Limb (tissue), 2 donors: ENCODE measurements at regions not wholly inside any gene's neighbourhood (a gene's known extent, or its start where the extent isn't known, plus 50 kb on each side); places are given as distances from the start of the nearest gene placed in this dataset.

ENCODE experiments used
- DNase-seq, 2 donors: peaks; one replicate each; pipeline ENCODE4 v3.0.0-alpha.2; 2016; ENCODE audit errors: extremely low spot score in 2 of 2

DNA sequence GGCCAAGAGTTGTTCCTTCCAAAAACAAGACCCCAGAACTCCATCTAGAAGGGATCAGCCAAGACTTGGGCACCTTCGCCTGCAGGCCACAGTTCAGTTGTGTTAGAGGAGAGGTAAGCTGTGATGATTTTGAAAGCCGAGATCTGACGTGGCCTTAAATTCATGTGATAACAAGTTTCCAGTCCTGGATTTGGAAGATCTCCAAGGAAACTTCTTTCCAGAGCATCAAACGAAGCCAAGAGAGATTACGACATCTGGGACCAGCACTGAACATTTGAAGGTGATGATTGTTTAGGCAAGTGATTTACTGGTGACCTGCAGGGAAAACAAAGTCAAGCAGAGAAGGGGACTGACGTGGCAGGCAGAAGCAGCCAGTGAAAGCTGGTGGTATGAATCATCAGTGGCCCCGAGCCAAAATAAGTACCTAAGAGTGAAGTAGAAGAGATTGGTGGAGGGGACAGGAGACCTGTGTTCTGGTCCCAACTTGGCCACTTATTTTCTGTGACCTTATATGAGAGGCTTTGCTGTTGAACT is 339.0 kb upstream of the PROK2 start:
- DNase-seq: peak in 1 of 2 donors; percentile 38

DNA sequence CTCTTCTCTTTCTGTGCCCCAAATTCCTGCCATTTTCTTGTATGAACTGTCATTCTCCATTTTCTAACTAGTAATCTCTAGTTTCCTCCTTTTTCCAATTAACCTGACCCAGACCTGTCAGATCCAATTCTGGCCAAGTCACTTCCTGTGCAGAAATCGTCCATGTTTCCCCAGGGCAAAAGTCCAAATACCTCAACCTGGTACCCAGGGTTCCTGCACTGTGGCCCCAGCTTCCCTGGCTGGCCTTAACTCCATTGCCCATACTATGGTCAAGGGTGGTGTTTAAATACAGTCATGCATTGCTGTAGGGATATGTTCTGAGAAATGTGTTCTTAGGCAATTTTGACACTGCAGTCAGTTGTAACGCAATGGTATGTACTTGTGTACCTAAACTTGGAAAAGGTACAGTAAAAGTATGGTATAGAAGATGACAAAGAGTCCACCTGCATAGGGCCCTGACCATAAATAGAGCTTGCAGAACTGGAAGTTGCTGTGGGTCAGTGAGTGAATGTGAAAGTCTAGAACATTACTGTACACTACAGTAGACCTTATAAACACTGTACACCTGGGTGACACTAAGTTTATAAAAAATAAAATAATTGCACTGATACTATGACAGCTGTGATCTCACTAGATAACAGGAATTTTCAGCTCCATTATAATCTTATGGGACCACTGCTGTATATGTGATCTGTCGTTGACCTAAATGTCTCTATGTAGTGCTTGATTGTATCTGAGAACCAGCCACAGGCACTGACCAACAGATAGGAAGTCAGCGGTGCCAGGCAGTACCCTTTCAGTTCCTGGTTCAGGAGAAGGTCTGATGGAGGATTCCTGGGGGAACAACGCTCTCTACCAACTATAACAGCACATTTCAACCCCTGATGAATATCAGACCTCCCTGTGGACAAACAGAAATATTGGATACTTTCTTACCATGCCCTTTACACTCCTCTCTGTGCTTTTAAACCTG is 336.1 kb upstream of the PROK2 start:
- DNase-seq: no peak

DNA sequence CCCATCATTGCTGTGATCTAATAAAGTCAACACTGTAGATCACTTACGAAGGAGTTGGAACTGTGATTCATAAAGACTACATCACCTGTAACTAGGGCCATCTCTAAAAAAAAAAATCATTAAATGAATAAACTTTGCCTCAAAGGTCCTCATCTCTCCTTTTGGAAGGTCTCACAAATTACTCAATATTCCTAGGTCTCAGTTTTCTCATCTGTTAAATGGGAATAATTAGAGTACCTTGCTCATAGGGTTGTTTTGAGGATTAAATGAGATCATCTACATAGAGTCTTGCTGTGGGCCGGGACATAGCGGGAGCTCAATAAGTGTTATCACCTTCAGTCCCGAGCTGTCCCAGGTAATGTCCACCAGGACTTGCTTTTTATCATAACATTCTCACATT is 335.1 kb upstream of the PROK2 start:
- no peak for DNase-seq

DNA sequence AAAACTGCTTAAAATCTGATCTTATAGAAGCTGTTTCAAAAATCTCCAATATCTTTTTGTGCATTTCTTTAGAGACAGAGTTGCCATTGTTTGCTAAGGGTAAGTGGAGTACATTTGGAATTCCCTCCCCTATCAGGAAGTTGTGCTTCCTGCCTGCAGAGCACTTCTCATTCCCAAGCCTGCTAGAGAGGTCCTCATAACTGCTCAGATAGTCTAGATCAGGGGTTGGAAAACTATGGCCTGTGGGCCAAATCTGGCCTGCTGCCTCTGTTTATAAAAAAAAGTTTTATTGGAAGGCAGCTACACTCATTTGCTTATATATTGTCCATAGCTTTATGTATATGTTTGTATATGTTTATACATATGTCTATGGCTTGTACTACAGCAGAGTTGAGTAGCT is 333.7 kb upstream of the PROK2 start:
- DNase-seq: no peak

DNA sequence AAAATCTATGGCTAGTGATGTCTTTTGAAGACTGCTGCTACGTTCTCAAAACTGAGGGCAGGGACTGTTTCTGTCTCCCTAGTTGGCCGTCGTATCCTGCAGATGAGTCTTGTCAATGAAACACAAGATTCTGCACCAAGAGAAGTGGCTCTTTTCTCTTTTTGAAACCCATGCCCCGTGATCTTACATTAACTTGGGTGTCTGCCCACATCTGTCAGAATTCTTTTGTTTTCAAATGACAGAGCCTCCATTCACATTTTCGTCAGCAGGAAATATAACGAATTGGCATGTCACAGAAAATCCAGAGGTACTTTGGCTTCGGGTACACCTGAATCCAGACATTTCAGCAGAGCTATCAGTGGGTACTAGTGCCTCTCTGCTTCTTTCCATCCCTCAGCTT is 331.3 kb upstream of the PROK2 start:
- DNase-seq: no peak

DNA sequence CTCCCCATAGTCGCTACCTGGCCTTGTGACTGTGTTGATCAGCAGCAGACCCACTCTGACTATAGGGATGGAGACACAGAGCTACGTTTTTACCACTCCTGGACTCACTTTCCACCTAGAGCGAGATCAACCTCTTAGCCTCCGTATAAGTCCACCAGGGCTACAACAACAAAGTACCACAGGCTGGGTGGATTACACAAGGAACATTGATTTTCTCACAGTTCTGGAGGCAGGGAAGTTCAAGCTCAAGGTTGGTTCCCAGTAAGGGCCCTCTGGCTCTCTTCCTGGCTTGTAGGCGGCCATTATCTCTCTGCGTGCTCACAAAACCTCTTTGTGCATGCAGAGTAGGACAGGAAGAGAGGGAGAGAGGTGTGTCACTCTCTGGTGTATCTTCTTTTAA is 330.4 kb upstream of the PROK2 start:
- DNase-seq: no peak

DNA sequence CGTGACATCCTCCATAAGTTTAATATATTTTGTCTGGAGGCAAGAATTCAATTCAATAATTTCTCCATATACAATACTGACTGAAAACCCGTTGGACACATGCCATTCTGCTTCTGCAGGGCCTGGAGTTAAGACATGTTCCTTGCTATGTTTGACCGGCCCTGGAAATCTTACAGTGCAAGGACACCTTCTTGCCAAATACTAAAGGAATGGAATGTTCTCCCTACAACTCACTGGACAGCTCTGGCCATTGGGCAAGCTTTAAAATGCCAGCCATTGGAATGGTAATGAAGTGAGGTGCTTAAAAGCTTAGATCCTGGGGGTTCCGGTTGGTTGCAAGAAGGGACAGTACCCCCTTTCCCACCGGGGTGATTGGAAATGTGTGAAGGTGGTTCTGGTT is 329.8 kb upstream of the PROK2 start:
- DNase-seq: no peak

DNA sequence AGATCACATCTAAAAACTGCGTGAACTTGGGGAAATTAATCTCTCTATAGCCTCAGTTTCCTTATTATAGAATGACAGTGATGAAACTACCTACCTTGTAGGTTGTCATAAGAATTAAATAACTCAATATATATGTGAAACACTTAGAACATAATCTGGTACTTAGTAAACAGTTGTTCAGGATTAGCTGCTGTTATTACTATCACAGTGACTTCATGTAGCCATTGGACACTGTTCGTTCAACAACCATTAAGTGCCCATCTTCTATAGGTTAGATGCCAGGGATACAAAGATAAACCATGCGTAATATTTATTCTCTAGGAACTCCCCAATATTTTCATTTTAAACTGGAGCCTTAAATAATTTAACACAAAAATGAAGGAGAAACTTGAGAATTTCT is 329.0 kb upstream of the PROK2 start:
- DNase-seq: no peak

DNA sequence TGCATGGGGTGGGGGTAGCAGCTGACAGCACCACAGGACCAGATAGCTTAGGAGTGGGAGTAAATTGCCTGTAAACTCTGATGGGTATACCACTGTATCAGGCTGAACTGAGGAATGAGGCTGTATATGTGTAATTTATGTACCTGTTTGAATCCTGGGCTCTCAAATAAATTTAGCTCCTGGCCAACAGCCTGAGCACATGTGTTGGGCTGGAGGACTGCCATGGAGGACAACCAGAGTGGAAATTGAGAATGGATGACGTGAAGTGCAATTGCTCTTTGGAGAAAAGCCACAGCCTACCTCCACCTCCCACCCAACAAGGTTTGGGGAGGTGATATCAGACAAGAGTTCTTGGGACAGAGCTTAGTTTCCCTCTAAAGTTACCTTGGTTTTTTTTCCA is 328.6 kb upstream of the PROK2 start:
- DNase-seq: peak in 1 of 2 donors; percentile 48

DNA sequence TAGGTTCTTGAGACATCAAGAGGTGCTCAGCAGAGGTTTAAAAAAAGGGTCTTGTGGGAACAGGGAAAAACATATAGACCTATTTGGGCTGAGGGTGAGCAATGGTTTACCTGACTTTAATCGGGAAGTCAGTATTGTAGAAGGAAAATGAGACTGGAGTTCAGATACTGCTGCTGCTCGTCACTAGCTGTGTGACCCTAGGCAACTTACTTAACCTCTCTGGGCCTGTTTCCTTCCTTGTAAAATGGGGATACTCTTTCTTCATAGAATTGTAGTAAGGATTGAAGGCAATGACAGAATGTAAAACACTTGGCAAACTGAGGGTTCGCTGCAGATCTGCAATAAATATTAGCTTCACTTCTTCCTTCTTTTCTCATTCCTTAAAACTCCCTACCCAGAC is 327.5 kb upstream of the PROK2 start:
- DNase-seq: no peak

DNA sequence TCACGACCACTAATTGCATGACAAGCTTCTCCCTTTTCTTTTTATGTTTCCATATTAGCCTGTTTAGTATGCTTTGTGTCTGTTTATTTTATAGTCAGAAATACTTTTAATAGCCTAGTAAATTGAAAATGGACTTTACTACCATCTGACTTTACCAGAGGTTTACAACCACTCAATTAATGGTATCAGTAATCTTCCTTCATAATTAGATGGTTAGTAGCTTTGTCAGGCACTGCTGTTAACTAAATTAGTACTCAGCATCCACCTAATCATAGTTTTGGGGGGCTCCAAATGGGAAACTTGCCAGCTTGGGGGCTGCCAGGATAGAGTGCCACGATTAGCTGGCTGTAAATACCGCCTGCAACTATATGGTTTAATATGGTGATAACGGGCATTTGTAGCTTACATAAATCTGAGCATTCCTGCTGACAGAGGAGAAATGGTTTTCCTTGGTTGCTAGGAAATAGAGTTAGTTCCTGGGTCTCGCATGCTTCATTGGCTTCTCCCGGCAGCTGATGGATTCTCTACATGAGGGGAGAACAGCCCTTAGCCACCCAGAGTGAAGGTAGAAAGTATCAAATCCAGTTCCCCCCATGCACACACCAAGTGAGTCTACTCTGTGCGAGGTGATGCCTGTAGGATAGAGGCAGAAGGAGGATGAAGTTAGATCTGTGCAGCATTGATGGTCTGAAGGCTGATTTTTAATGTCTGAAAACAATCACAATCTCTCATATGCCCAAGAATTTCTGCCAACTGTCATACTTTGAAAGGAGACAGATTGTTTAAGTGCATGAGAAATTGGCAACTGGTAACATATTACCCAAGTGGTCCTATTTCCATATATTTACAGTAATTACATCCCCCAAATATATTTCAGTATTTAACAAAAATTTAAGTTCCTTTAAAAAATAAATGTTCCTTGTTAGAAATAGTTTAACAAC is 326.6 kb upstream of the PROK2 start:
- no peak for DNase-seq

DNA sequence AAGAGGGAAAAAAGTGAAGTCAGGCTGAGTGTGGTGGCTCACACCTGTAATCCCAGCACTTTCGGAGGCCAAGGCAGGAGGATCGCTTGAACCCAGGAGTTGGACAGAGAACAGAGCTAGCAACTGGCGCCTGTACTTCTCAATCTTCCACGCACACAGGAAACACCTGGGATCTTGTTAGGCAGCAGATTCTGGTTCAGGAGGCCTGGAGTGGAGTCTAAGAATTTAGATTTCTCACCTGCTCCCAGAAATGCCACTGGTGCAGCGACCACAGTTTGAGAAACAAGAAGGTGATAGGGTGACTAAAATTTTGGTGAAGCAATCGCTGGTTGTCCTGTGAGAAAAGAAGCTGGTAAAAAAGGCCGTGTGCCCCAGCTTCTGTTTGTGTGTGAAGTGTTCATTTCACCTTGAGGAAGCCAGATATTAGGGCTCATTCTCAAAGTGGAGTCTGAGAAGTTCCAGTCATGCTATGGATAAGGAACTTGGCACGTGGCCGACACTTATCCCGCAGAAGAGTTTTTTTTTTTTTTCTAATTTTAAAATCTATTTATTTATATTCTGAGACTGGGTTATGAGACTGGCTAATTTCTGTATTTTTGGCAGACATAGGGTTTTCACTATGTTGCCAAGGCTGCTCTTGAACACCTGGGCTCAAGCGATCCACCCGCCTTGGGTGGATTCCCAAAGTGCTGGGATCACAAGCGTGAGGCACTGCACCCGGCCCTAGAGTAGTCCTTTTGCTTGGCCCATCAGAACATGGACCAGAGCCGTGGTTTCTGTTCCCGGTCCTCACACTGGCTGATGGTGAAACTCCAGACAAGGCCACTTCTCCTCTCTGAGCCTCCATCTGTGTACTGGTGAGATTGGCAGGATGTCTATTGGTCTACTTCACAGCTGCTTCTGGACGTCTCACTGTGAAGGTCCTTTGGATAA is 324.6 kb upstream of the PROK2 start:
- DNase-seq: no peak

DNA sequence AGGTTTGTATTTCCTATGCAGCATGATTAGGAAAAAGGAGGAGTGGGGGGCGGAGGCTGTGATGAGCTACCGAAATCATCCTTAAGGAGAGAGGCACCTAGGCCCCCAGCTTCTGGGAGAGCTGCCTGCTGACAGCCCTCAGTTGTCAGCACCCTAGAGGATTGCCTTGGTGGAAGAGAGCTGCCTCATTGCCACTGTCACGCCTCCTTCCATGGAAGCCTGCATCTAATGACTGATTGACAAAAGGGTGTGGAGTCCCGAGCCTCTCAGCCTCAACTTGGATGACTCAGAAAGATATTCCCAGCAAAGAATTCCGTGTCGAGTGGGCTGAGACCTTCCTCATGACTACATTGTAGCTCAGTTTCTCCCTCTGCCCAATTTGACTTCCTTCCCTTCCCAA is 320.4 kb upstream of the PROK2 start:
- DNase-seq: no peak

DNA sequence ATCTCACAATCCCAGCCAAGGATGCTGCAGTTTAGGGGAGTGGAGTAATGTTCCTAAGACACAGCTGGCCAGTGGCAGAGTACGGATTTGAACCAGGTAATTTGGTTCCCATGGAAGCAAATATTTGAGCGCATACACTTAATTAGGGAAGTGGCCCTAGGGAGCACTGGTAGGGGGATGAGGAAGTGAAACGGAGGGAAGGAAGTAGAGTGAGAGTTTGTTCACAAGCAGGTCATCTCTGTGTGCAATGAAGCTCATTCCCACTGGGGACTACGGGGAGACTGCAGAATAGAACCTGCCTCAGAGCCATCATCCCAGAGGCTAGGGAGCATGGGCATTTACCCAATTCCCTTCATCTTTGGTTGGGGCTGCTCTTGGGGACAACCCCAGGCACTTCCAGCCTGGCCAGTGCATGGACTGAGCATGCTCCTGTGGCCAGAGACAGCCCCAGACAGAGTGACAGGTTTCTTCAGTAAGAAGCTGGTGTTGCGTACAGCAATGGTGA is 317.2 kb upstream of the PROK2 start:
- DNase-seq: no peak

DNA sequence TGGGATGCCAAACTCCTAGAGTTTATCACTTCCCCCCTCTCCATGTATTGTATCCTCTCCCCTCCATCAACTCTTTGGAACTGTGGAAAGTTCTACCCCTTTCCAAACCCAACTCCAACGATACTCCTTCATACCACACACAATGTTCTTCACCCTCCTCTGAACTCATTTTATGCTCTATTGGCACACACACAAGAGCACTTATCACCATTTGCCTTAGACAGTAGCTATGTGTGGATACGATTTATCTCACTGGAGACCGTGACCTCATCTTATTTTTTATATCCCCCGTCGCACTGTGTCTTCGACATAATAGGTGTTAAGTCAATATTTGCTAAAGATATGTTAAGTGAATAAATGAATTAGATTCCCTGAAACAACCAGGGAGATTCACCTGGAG is 316.5 kb upstream of the PROK2 start:
- no peak for DNase-seq

DNA sequence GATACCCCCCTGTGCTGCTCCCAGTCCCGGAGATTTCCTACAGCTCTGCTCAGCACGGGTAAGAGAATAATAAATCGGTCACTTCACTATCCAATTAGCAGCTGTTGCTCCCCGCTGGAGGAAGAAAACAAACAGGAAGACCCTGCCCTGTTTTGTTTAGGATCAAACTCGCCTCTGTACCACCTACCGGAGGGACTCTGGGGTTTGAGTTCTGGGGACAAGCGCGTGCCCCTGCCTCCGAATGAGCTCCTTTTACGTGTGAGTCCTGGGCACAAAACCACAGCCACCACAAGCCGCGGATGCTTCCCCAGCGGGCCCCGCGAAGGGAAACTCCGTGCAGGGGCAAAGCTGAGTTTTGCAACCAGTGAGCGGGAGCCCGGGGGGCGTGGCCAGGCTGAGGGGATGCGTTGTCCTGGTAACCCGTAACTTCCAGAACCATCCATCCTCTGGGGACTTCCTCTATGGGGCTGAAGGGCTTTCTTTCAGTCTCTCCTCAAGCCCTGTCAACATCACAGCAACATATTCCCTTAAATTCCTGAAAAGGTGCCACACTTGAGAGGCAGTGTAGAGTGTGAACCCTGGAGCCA is 315.7 kb upstream of the PROK2 start:
- DNase-seq: peak; percentile 88 to 92

DNA sequence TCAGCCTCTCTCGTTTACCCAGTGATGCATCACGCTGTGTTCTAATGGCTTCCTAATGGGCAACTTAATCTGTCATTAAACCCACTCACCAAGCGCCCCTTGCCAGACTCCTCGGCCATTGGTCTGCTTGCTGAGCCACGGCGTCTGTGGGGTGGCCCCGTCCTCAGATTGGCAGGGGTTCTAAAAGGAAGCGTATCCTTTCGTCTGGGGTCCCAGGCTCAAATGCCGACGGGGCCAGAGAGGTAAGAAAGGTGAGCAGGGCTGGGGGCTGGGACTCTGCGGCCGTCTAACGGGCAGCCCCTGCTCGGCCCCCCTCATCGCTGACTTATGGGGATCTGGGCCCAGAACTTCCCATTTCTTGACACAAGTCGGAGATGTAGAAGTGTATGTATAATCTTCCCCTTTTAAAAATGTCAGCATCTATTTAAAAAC is 315.1 kb upstream of the PROK2 start:
- peak in 1 of 2 donors; percentile 63 for DNase-seq

DNA sequence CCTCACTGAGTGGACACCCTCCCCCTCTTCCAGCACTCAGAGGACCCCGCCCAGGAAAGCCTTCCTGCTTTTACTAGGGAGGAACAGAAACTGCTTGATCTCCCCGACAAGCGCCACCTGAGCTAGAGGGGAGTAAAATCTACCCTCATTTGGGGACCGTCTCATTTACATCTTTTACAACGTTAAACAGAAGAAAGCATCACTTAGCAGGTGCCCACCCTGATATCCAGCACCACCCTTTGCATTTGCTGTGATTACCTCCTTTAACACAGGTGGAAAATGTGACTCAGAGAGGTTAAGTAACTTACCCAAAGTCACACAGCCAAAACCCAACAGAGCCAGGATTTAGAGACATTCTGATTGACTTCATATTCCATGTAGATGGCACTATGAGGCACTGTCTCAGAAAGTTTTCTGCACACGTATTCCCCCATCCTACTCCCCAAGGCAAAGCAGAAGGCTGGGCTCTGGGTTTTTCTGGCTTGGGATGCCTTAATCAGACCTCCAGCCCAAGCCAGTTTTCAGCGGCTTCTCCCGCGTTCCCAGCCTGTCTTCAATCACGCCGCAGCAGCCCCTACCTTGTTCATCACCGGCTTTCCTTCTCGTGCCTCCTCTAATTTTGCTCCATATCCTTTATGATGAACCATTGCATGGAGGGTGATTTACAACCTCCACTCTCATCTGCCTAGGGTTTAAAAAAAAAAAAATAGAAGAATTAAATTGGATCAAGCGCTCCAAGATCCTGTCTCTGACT is 314.6 kb upstream of the PROK2 start:
- DNase-seq: no peak

DNA sequence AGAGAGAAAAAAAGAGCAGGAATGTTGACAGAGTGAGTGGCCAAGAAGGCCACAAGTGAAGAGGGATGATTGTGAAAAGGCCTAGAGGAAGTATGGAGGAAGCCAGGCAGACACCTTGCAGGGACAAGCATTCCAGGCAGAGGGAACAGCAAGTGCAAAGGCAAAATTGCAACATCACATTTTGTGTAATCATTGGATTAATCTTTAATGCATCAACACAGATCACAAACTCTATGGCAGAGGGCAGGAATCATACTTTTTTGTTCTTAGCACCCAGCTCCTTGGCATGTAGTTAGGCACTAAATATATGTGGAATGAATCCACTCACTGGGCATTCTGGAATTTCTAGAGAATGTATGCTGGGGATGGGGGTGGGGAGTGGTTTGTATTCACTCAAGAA is 312.1 kb upstream of the PROK2 start:
- DNase-seq: no peak

DNA sequence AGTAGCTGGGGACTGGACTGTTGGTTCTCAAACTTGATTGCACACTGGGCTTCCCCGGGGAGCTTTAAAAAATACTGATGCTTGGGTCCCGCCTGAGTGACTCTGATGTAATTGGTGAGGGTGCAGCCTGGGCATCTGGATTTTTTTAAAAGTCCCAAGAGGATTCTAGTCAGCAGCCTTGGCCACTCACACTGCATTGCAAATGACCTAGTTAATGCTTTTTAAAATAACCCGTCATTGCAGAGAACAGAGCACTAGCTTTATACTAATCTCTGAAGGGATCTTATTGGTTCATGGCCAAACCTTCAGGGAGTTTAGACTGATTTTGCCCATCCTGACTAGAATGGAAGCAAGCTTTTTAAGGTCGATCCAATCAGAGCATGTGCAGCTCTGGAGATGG is 310.6 kb upstream of the PROK2 start:
- DNase-seq: no peak
